ENCODE measurements at regions not wholly inside any gene's neighbourhood (a gene's known extent, or its start where the extent isn't known, plus 50 kb on each side); places are given as distances from the start of the nearest gene placed in this dataset.

GRCh38 chr7:17722798-17723197 lies 217.5 kb downstream of the SNX13 start:
- H3K9ac ChIP-seq (ENCODE audit: low read length) = no peak overlapping the region
- H4K20me1 ChIP-seq (ENCODE audit: insufficient read depth) = no peaks in the 10 kb centered on the region
- POLR2A ChIA-PET = no interaction called here
- DNase-seq (ENCODE audit: low read depth, low spot score) (no peak), ATAC-seq (no peak)
- no peak overlapping the region for H2AFZ ChIP-seq (ENCODE audit: low read depth, low read length, poor library complexity, severe bottlenecking)
- intact Hi-C loops (cut with micrococcal nuclease) = no loop called here
- RAD21 ChIA-PET (ENCODE audit: low non-redundant PET in 1 of 2, low total read pairs in 2 of 2, uncharacterized antibody in 2 of 2, unreplicated experiment in 2 of 2) = no interaction called here
- CTCF ChIA-PET = no interaction called here
- no peaks in the 10 kb centered on the region for H3K79me2 ChIP-seq (ENCODE audit: insufficient read depth, low read length)
- no peak overlapping the region for H3K4me2 ChIP-seq (ENCODE audit: low read length)
- no peak overlapping the region for H3K4me3 ChIP-seq (replicated peaks in 1 of 2; ENCODE audit: low read depth in 1 of 2, low read length in 2 of 2)
- no peaks in the 10 kb centered on the region for H3K4me1 ChIP-seq (ENCODE audit: control insufficient read depth in 1 of 2, insufficient read depth in 2 of 2, low read length in 2 of 2)
- H3K27ac ChIP-seq (ENCODE audit: low read depth, low read length) = no peak overlapping the region
- H3K27me3 ChIP-seq (ENCODE audit: insufficient read depth, low read length) = no peaks in the 10 kb centered on the region
- no peaks in the 10 kb centered on the region for H3K36me3 ChIP-seq (ENCODE audit: control insufficient read depth in 1 of 2, insufficient read depth in 2 of 2, low read length in 2 of 2)
- no peaks in the 10 kb centered on the region for H3K9me3 ChIP-seq (ENCODE audit: control insufficient read depth in 1 of 2, insufficient read depth in 1 of 2, low read depth in 1 of 2, low read length in 2 of 2)
- H3K9me2 ChIP-seq (ENCODE audit: insufficient read depth) = no peaks in the 10 kb centered on the region
- no TSS peak for BruUV-seq (replicated peaks)
- no peak for TF ChIP-seq TCF7L2 (IDR thresholded peaks at IDR 0.05; ENCODE audit: borderline replicate concordance, extremely low read depth, insufficient read depth, insufficient read length)
- TF ChIP-seq RAD21 (IDR thresholded peaks at IDR 0.05; ENCODE audit: low read depth) = no peak
- no peak for TF ChIP-seq SRF (IDR thresholded peaks at IDR 0.05; ENCODE audit: low read depth)
- no peak for TF ChIP-seq CEBPB (IDR thresholded peaks at IDR 0.05; ENCODE audit: low read depth)
- TF ChIP-seq MAX (IDR thresholded peaks at IDR 0.05) = no peak
- no peak for TF ChIP-seq REST (IDR thresholded peaks at IDR 0.05; ENCODE audit: low read depth)
- TF ChIP-seq JUND (IDR thresholded peaks at IDR 0.05) = no peak
- no peak for TF ChIP-seq ZBTB33 (IDR thresholded peaks at IDR 0.05; ENCODE audit: extremely low read depth, insufficient replicate concordance, low read length)
- TF ChIP-seq ZFX (IDR thresholded peaks at IDR 0.05) = no peak
